GM19463 (cell line): ENCODE measurements at regions not wholly inside any gene's neighbourhood (a gene's known extent, or its start where the extent isn't known, plus 50 kb on each side); places are given as distances from the start of the nearest gene placed in this dataset.
A peak's percentile ranks its signal among the peaks of the same experiment; 100 is the strongest.

ENCODE experiments used
- ATAC-seq: cut with Tn5 transposase; IDR thresholded peaks from one replicate; pipeline ENCODE4 v1.9.1; 2021; ENCODE audit warnings: mild to moderate bottlenecking, moderate library complexity; ENCODE audit not compliant: unreplicated experiment

GRCh38 chr16:62676306-62676705 is 640.1 kb upstream of the CDH8 start:
- ATAC-seq: no peak

GRCh38 chr16:62665269-62665668 is 629.0 kb upstream of the CDH8 start:
- ATAC-seq: no peak

- ATAC-seq: no peak
These were observed 628.3 kb upstream of the CDH8 start for GRCh38 chr16:62664566-62664965.

GRCh38 chr16:62661435-62661834 is 625.2 kb upstream of the CDH8 start:
- no peak for ATAC-seq

- no peak for ATAC-seq
These were observed 620.9 kb upstream of the CDH8 start for GRCh38 chr16:62657116-62657515.

GRCh38 chr16:62652441-62653120 is 616.3 kb upstream of the CDH8 start:
- no peak for ATAC-seq

GRCh38 chr16:62648256-62648655 is 612.0 kb upstream of the CDH8 start:
- no peak for ATAC-seq

GRCh38 chr16:62644030-62644812 is 608.0 kb upstream of the CDH8 start:
- ATAC-seq: no peak

GRCh38 chr16:62642677-62643076 is 606.4 kb upstream of the CDH8 start:
- no peak for ATAC-seq

GRCh38 chr16:62639890-62640289 is 603.7 kb upstream of the CDH8 start:
- no peak for ATAC-seq

GRCh38 chr16:62638964-62639870 is 603.0 kb upstream of the CDH8 start:
- ATAC-seq: peak; percentile 78

- ATAC-seq: no peak
These were observed 602.2 kb upstream of the CDH8 start for GRCh38 chr16:62638324-62638911.

GRCh38 chr16:62625326-62625725 is 589.1 kb upstream of the CDH8 start:
- ATAC-seq: no peak

- no peak for ATAC-seq
These were observed 584.0 kb upstream of the CDH8 start for GRCh38 chr16:62620275-62620674.

- ATAC-seq: no peak
These were observed 579.3 kb upstream of the CDH8 start for GRCh38 chr16:62615526-62615925.

- ATAC-seq: no peak
These were observed 574.1 kb upstream of the CDH8 start for GRCh38 chr16:62610291-62610690.

- no peak for ATAC-seq
These were observed 566.6 kb upstream of the CDH8 start for GRCh38 chr16:62602790-62603189.

GRCh38 chr16:62597875-62598274 is 561.6 kb upstream of the CDH8 start:
- no peak for ATAC-seq

- ATAC-seq: no peak
These were observed 560.3 kb upstream of the CDH8 start for GRCh38 chr16:62596584-62596983.

- ATAC-seq: no peak
These were observed 559.9 kb upstream of the CDH8 start for GRCh38 chr16:62596125-62596524.
